HTR-8/SVneo (cell line): ENCODE measurements at regions not wholly inside any gene's neighbourhood (a gene's known extent, or its start where the extent isn't known, plus 50 kb on each side); places are given as distances from the start of the nearest gene placed in this dataset.
A peak's percentile ranks its signal among the peaks of the same experiment; 100 is the strongest.

Experiments used
- DNase-seq: peaks from one replicate; pipeline ENCODE4 v3.0.0; 2011; ENCODE audit warnings: low spot score, mixed read lengths; ENCODE audit not compliant: insufficient read length
- FAIRE-seq: peaks from 2 replicates; lab custom pipeline; 2011; peaks lifted over from hg19 to GRCh38; lab: Jason Lieb, UNC

GRCh38 chr20:43863821-43864544 is 50.7 kb upstream of the TOX2 start:
- no peak for DNase-seq
- peak; percentile 86 for FAIRE-seq

- DNase-seq (no peak), FAIRE-seq (no peak)
Measured at GRCh38 chr20:43863330-43863729, 51.3 kb upstream of the TOX2 start.

- peak; percentile 82 for FAIRE-seq
- no peak for DNase-seq
Measured at GRCh38 chr20:43862438-43862837, 52.2 kb upstream of the TOX2 start.

GRCh38 chr20:43859994-43860393 is 54.7 kb upstream of the TOX2 start:
- FAIRE-seq = no peak
- DNase-seq = no peak

- DNase-seq = no peak
- FAIRE-seq = peak; percentile 78
Measured at GRCh38 chr20:43857932-43858331, 56.7 kb upstream of the TOX2 start.

- DNase-seq = no peak
- FAIRE-seq = peak; percentile 13
Measured at GRCh38 chr20:43857127-43857526, 57.5 kb upstream of the TOX2 start.

GRCh38 chr20:43855803-43856202 is 58.8 kb upstream of the TOX2 start:
- FAIRE-seq = no peak
- no peak for DNase-seq

GRCh38 chr20:43853918-43854317 is 60.7 kb upstream of the TOX2 start:
- DNase-seq (no peak), FAIRE-seq (no peak)

- FAIRE-seq (peak; percentile 95), DNase-seq (no peak)
Measured at GRCh38 chr20:43853174-43853803, 61.4 kb upstream of the TOX2 start.

- FAIRE-seq (peak; percentile 78), DNase-seq (peak; percentile 88)
Measured at GRCh38 chr20:43849496-43850186, 65.0 kb upstream of the TOX2 start.

- no peak for DNase-seq
- peak; percentile 46 for FAIRE-seq
Measured at GRCh38 chr20:43846516-43846905, 68.1 kb upstream of the TOX2 start.

- DNase-seq = peak; percentile 80
- peak; percentile 87 for FAIRE-seq
Measured at GRCh38 chr20:43844778-43845614, 69.7 kb upstream of the TOX2 start.

GRCh38 chr20:43843965-43844660 is 70.5 kb upstream of the TOX2 start:
- DNase-seq (no peak), FAIRE-seq (no peak)

- FAIRE-seq = peak; percentile 96
- DNase-seq = peak; percentile 66
Measured at GRCh38 chr20:43843096-43843964, 71.3 kb upstream of the TOX2 start.

- FAIRE-seq = no peak
- DNase-seq = no peak
Measured at GRCh38 chr20:43842126-43843020, 72.3 kb upstream of the TOX2 start.

GRCh38 chr20:43840382-43841070 is 74.1 kb upstream of the TOX2 start:
- DNase-seq = peak; percentile 73
- FAIRE-seq = peak; percentile 86

GRCh38 chr20:43839793-43840199 is 74.9 kb upstream of the TOX2 start:
- peak; percentile 79 for FAIRE-seq

More at GRCh38 chr20:43839793-43840199, 74.9 kb upstream of the TOX2 start:
- DNase-seq = no peak
